ENCODE measurements at regions not wholly inside any gene's neighbourhood (a gene's known extent, or its start where the extent isn't known, plus 50 kb on each side); places are given as distances from the start of the nearest gene placed in this dataset.

DNA sequence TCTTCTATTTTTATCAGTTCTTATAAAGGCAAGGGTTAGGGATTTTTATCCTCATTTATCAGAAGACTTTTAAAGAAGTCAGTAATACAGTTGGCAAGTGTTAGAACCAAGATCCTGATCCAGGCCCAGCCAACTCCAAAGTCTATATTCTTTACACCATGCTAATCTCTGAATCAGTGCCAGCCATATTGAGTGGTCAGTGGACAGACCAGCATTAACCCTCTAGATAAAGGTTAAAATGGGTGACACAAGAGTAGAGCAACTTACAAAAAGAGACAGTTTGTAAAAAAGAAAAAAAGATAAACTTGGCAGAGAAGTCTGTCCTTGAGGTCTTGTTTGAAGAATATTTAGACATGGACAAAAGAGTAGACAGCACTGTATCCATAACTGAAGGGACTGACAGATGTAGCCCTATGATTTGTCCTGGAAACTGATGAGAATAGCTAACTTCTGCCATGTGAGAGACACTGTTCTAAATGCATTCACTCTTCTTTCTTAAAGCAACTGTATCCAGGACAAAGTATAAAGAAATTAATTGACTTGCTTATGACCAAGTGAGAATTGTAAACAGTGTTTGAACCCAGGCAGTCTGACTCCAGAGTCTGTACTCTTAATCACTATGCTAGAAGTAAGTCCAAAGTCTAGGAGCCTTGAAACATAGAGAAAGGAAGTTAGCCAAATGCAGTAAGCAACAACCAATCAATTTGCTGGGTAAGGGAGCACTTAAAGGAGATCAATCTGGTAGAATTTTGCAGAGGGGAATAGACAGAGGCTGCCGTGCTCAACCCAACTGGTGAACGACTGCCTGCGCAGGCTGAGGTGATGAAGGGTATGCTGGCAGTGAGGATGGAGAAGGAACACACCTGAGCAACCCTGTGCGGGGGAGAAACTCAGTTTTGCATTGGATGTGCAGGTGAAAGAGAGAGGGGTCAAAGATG is 103.7 kb downstream of the TTC6 start:
- H3K4me2 ChIP-seq (ENCODE audit: low read length, poor library complexity, severe bottlenecking) = no peak overlapping the region
- no peak overlapping the region for H4K8ac ChIP-seq (ENCODE audit: low read length)
- H3K4ac ChIP-seq (ENCODE audit: low read depth in 1 of 2, low read length in 2 of 2) = no peak overlapping the region
- H3K79me1 ChIP-seq (replicated peaks; ENCODE audit: low read length, poor library complexity, severe bottlenecking) = no peaks in the 10 kb centered on the region
- H3K27me3 ChIP-seq (ENCODE audit: control insufficient read depth in 1 of 2, insufficient read depth in 1 of 2, low read length in 2 of 2) = no peaks in the 10 kb centered on the region
- WGBS = 98% methylated on average over 4 of the region's 4 CpGs
- no peaks in the 10 kb centered on the region for H3K4me1 ChIP-seq (ENCODE audit: control insufficient read depth, insufficient read depth, low read depth, low read length)
- H4K91ac ChIP-seq (ENCODE audit: low read length) = no peak overlapping the region
- DNase-seq = no peak
- H3K14ac ChIP-seq (ENCODE audit: low read length in 2 of 2) = no peak overlapping the region
- H3K4me3 ChIP-seq (ENCODE audit: insufficient read depth in 1 of 2, low read depth in 1 of 2, low read length in 2 of 2) = no peak overlapping the region
- H2BK12ac ChIP-seq (ENCODE audit: low read length in 2 of 2) = no peak overlapping the region
- H2BK15ac ChIP-seq (ENCODE audit: low read depth, poor library complexity, severe bottlenecking) = no peak overlapping the region
- H2BK5ac ChIP-seq (ENCODE audit: low read depth, low read length, poor library complexity, severe bottlenecking) = no peak overlapping the region
- H3K18ac ChIP-seq (ENCODE audit: low read depth in 1 of 2, low read length in 2 of 2) = no peak overlapping the region
- H3K36me3 ChIP-seq (ENCODE audit: control insufficient read depth in 1 of 2, insufficient read depth in 2 of 2, low read depth in 1 of 2, low read length in 2 of 2) = no peaks in the 10 kb centered on the region
- no peak overlapping the region for H2AFZ ChIP-seq (ENCODE audit: low read depth, low read length)
- no peak overlapping the region for H2BK120ac ChIP-seq (ENCODE audit: low read depth, low read length)
- H3K9ac ChIP-seq (ENCODE audit: low read length) = no peak overlapping the region
- no peak overlapping the region for H3K23ac ChIP-seq (ENCODE audit: low read length in 2 of 2)
- H2AK5ac ChIP-seq (ENCODE audit: low read length, severe bottlenecking) = no peak overlapping the region
- no peak overlapping the region for H3K27ac ChIP-seq (ENCODE audit: low read length, poor library complexity, severe bottlenecking)
- H3K9me3 ChIP-seq (ENCODE audit: control insufficient read depth, low read length) = no peaks in the 10 kb centered on the region

DNA sequence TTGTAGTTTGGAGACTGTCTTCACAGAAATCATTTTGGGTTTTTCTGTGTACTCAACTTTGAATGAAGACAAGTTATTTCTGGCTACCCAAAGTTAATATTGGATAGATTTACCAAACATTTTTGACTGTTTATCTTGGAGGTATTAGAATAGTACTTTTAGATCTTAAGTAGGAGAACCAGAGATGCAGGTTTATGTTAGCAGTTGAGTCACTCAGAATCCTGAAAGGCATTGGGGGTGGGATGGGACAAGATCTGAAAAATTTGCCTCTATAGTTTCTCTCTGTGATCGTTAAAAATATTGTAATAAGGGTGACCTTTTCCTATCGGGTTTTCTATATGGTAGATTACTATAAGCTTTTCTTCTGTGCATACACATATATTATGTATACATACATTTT is 112.3 kb downstream of the TTC6 start:
- Histone ChIP-seq H3K27me3 (ENCODE audit: control insufficient read depth in 1 of 2, insufficient read depth in 1 of 2, low read length in 2 of 2) (peaks cover 0 to 5% of the 10 kb centered on the region in 2 experiments), H3K4me1 (ENCODE audit: control insufficient read depth, insufficient read depth, low read depth, low read length) (no peaks in the 10 kb centered on the region), H2AFZ (ENCODE audit: low read depth, low read length) (no peak overlapping the region), H3K4ac (ENCODE audit: low read depth in 1 of 2, low read length in 2 of 2) (no peak overlapping the region), H3K23ac (ENCODE audit: low read length in 2 of 2) (no peak overlapping the region), H2BK120ac (ENCODE audit: low read depth, low read length) (no peak overlapping the region), H3K9ac (ENCODE audit: low read length) (no peak overlapping the region), H3K27ac (ENCODE audit: low read length, poor library complexity, severe bottlenecking) (no peak overlapping the region), H2BK15ac (ENCODE audit: low read depth, poor library complexity, severe bottlenecking) (no peak overlapping the region), H3K36me3 (ENCODE audit: control insufficient read depth in 1 of 2, insufficient read depth in 2 of 2, low read depth in 1 of 2, low read length in 2 of 2) (no peaks in the 10 kb centered on the region), H4K91ac (ENCODE audit: low read length) (no peak overlapping the region), H3K9me3 (ENCODE audit: control insufficient read depth, low read length) (no peaks in the 10 kb centered on the region), H2AK5ac (ENCODE audit: low read length, severe bottlenecking) (no peak overlapping the region), H2BK12ac (ENCODE audit: low read length in 2 of 2) (no peak overlapping the region), H3K4me2 (ENCODE audit: low read length, poor library complexity, severe bottlenecking) (no peak overlapping the region), H4K8ac (ENCODE audit: low read length) (no peak overlapping the region), H2BK5ac (ENCODE audit: low read depth, low read length, poor library complexity, severe bottlenecking) (no peak overlapping the region), H3K14ac (ENCODE audit: low read length in 2 of 2) (no peak overlapping the region), H3K79me1 (replicated peaks; ENCODE audit: low read length, poor library complexity, severe bottlenecking) (no peaks in the 10 kb centered on the region), H3K18ac (ENCODE audit: low read depth in 1 of 2, low read length in 2 of 2) (no peak overlapping the region), H3K4me3 (ENCODE audit: insufficient read depth in 1 of 2, low read depth in 1 of 2, low read length in 2 of 2) (no peak overlapping the region)
- peak; percentile 6 for DNase-seq
- no CpG with 5 or more reads among the region's 2 CpGs for WGBS

DNA sequence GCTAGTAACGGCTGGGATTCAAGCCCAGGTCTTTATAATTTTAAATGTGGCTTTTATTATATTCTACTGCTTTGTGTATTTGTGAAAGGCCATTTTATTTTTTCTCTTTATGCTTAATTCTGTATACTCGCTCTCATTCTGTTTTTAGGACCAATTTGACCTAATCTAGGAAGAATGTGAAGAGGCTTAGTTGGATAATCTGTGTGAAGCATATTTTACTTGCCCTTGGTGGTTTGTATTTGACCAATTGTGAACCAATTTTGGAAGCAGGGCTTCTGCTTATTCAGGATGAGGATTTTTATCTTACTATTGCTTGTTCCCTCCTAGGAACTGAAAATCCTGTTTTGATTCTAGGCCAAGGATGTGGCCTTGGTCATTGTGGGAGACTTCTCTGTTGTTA is 113.1 kb downstream of the TTC6 start:
- Histone ChIP-seq H3K4me3 (ENCODE audit: insufficient read depth in 1 of 2, low read depth in 1 of 2, low read length in 2 of 2) (no peak overlapping the region), H3K9ac (ENCODE audit: low read length) (no peak overlapping the region), H3K79me1 (replicated peaks; ENCODE audit: low read length, poor library complexity, severe bottlenecking) (no peaks in the 10 kb centered on the region), H3K4me2 (ENCODE audit: low read length, poor library complexity, severe bottlenecking) (no peak overlapping the region), H3K36me3 (ENCODE audit: control insufficient read depth in 1 of 2, insufficient read depth in 2 of 2, low read depth in 1 of 2, low read length in 2 of 2) (no peaks in the 10 kb centered on the region), H4K8ac (ENCODE audit: low read length) (no peak overlapping the region), H3K27me3 (ENCODE audit: control insufficient read depth in 1 of 2, insufficient read depth in 1 of 2, low read length in 2 of 2) (peaks cover 0 to 5% of the 10 kb centered on the region in 2 experiments), H2BK15ac (ENCODE audit: low read depth, poor library complexity, severe bottlenecking) (no peak overlapping the region), H3K4me1 (ENCODE audit: control insufficient read depth, insufficient read depth, low read depth, low read length) (no peaks in the 10 kb centered on the region), H2BK12ac (ENCODE audit: low read length in 2 of 2) (no peak overlapping the region), H3K23ac (ENCODE audit: low read length in 2 of 2) (no peak overlapping the region), H3K18ac (ENCODE audit: low read depth in 1 of 2, low read length in 2 of 2) (no peak overlapping the region), H3K27ac (ENCODE audit: low read length, poor library complexity, severe bottlenecking) (no peak overlapping the region), H4K91ac (ENCODE audit: low read length) (no peak overlapping the region), H3K9me3 (ENCODE audit: control insufficient read depth, low read length) (no peaks in the 10 kb centered on the region), H3K4ac (ENCODE audit: low read depth in 1 of 2, low read length in 2 of 2) (no peak overlapping the region), H2BK5ac (ENCODE audit: low read depth, low read length, poor library complexity, severe bottlenecking) (no peak overlapping the region), H3K14ac (ENCODE audit: low read length in 2 of 2) (no peak overlapping the region), H2AFZ (ENCODE audit: low read depth, low read length) (no peak overlapping the region), H2AK5ac (ENCODE audit: low read length, severe bottlenecking) (no peak overlapping the region), H2BK120ac (ENCODE audit: low read depth, low read length) (no peak overlapping the region)
- 86% methylated on average over 1 of the region's 2 CpGs for WGBS
- DNase-seq = peak; percentile 19

DNA sequence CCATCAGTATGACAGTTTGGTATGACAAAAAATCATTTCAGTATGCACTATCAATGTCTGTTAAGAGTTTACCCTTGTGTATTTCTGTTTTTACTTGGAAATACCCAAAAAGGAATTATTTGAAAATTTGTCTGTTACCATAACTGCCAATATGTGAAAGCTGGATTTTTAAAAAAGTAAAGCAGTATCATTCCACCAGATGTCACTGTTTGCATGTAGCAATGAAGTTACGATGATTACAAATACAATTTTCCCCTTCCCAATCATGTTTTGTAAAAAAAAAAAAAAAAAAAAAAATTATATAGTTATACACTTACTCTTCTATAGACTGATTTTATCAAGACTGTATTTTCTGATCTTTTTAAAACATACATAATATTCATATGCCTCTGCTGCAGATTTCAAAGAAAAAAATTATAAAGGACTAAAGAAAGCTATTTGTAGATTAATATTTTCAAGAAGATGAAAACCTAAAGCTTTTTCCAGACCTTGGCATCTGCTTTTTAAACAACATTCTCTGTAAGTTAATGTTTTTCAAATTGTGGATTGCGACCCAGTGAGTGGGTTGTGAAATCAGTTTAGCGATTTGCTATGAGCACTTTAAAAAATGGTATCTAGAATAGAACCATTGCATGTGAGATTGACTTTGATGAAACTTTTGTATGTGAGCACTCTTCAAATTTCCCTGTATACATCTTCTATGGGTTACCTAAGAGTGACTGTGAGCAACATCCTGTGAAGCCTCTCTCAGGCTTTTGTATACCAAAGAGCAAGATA is 114.2 kb downstream of the TTC6 start:
- Histone ChIP-seq H3K4me2 (ENCODE audit: low read length, poor library complexity, severe bottlenecking) (no peak overlapping the region), H3K4me1 (ENCODE audit: control insufficient read depth, insufficient read depth, low read depth, low read length) (no peaks in the 10 kb centered on the region), H3K18ac (ENCODE audit: low read depth in 1 of 2, low read length in 2 of 2) (no peak overlapping the region), H3K79me1 (replicated peaks; ENCODE audit: low read length, poor library complexity, severe bottlenecking) (no peaks in the 10 kb centered on the region), H2BK12ac (ENCODE audit: low read length in 2 of 2) (no peak overlapping the region), H2BK5ac (ENCODE audit: low read depth, low read length, poor library complexity, severe bottlenecking) (no peak overlapping the region), H2AFZ (ENCODE audit: low read depth, low read length) (no peak overlapping the region), H2AK5ac (ENCODE audit: low read length, severe bottlenecking) (no peak overlapping the region), H3K9me3 (ENCODE audit: control insufficient read depth, low read length) (no peaks in the 10 kb centered on the region), H3K14ac (ENCODE audit: low read length in 2 of 2) (no peak overlapping the region), H3K4me3 (ENCODE audit: insufficient read depth in 1 of 2, low read depth in 1 of 2, low read length in 2 of 2) (no peak overlapping the region), H4K8ac (ENCODE audit: low read length) (no peak overlapping the region), H3K27ac (ENCODE audit: low read length, poor library complexity, severe bottlenecking) (no peak overlapping the region), H4K91ac (ENCODE audit: low read length) (no peak overlapping the region), H3K36me3 (ENCODE audit: control insufficient read depth in 1 of 2, insufficient read depth in 2 of 2, low read depth in 1 of 2, low read length in 2 of 2) (no peaks in the 10 kb centered on the region), H2BK120ac (ENCODE audit: low read depth, low read length) (no peak overlapping the region), H2BK15ac (ENCODE audit: low read depth, poor library complexity, severe bottlenecking) (no peak overlapping the region), H3K27me3 (ENCODE audit: control insufficient read depth in 1 of 2, insufficient read depth in 1 of 2, low read length in 2 of 2) (peaks cover 0 to 5% of the 10 kb centered on the region in 2 experiments), H3K4ac (ENCODE audit: low read depth in 1 of 2, low read length in 2 of 2) (no peak overlapping the region), H3K9ac (ENCODE audit: low read length) (no peak overlapping the region), H3K23ac (ENCODE audit: low read length in 2 of 2) (no peak overlapping the region)
- DNase-seq = peak; percentile 41
- 97% methylated on average over 2 of the region's 3 CpGs for WGBS

Measured in mesenchymal stem cell (in vitro differentiated cells and primary cell).